Choroid plexus epithelial cell (primary cell): ENCODE measurements at regions not wholly inside any gene's neighbourhood (a gene's known extent, or its start where the extent isn't known, plus 50 kb on each side); places are given as distances from the start of the nearest gene placed in this dataset.

ENCODE experiments used
- DNase-seq: peaks from one replicate; pipeline ENCODE4 v3.0.0-alpha.2; 2010; ENCODE audit warnings: low read depth
- H3K4me3 ChIP-seq: 2 replicates; pipeline ENCODE4 v1.5.1; 2011; ENCODE audit warnings: low read depth, mild to moderate bottlenecking, control low read depth, low read length, moderate library complexity
- CTCF ChIP-seq: conservative IDR thresholded peaks from 2 replicates; pipeline ENCODE4 v1.5.1; 2011; ENCODE audit warnings: low read depth, mild to moderate bottlenecking, control low read depth, inconsistent platforms, low read length, moderate library complexity

GRCh38 chr2:166831930-166832329, 56.4 kb upstream of the XIRP2 start:
- TF ChIP-seq CTCF = no peak
- no peak overlapping the region for H3K4me3 ChIP-seq
- DNase-seq = peak; percentile 2

GRCh38 chr2:166825914-166826313, 62.4 kb upstream of the XIRP2 start:
- no peak overlapping the region for H3K4me3 ChIP-seq
- DNase-seq = no peak
- TF ChIP-seq CTCF = no peak

- TF ChIP-seq CTCF = no peak
- no peak for DNase-seq
- H3K4me3 ChIP-seq = no peak overlapping the region
These were observed 73.9 kb upstream of the XIRP2 start for GRCh38 chr2:166814335-166814734.

GRCh38 chr2:166812166-166812891, 76.0 kb upstream of the XIRP2 start:
- no peak for DNase-seq
- no peak for TF ChIP-seq CTCF

GRCh38 chr2:166805753-166806152, 82.5 kb upstream of the XIRP2 start:
- TF ChIP-seq CTCF = peak; percentile 20
- no peak overlapping the region for H3K4me3 ChIP-seq
- peak; percentile 4 for DNase-seq

More at GRCh38 chr2:166812166-166812891, 76.0 kb upstream of the XIRP2 start:
- H3K4me3 ChIP-seq = no peak overlapping the region

- H3K4me3 ChIP-seq = no peak overlapping the region
- TF ChIP-seq CTCF = no peak
- peak; percentile 30 for DNase-seq
These were observed 84.8 kb upstream of the XIRP2 start for GRCh38 chr2:166803373-166804000.

- no peak overlapping the region for H3K4me3 ChIP-seq
- DNase-seq = no peak
- TF ChIP-seq CTCF = no peak
These were observed 85.8 kb upstream of the XIRP2 start for GRCh38 chr2:166802475-166802874.
